ENCODE measurements at regions not wholly inside any gene's neighbourhood (a gene's known extent, or its start where the extent isn't known, plus 50 kb on each side); places are given as distances from the start of the nearest gene placed in this dataset.
A peak's percentile ranks its signal among the peaks of the same experiment; 100 is the strongest.

GRCh38 chr6:145559836-145560235, 175.5 kb downstream of the EPM2A start:
- Histone ChIP-seq H2BK12ac (ENCODE audit: insufficient read length, low read depth, low read length) (no peak overlapping the region), H3K27me3 (ENCODE audit: insufficient read depth, low read length) (no peaks in the 10 kb centered on the region), H3K18ac (ENCODE audit: insufficient read length, low read depth, low read length) (no peak overlapping the region), H3K4ac (ENCODE audit: low read depth, low read length) (no peak overlapping the region), H3K9ac (ENCODE audit: extremely low read depth, insufficient read length, low read length) (no peak overlapping the region), H2BK20ac (ENCODE audit: low read depth, low read length, poor library complexity, severe bottlenecking) (no peak overlapping the region), H2BK15ac (ENCODE audit: low read depth, low read length) (no peak overlapping the region), H4K20me1 (ENCODE audit: control insufficient read depth, insufficient read depth, insufficient read length) (no peaks in the 10 kb centered on the region), H2AK5ac (ENCODE audit: insufficient read length, low read length) (no peak overlapping the region), H3K23me2 (ENCODE audit: insufficient read length, low read depth, low read length, poor library complexity, severe bottlenecking) (no peaks in the 10 kb centered on the region), H4K8ac (replicated peaks; ENCODE audit: insufficient read length, low read depth, low read length) (no peak overlapping the region), H2BK5ac (ENCODE audit: insufficient read length, low read length) (no peak overlapping the region), H3K14ac (ENCODE audit: insufficient read depth, low read length) (no peak overlapping the region), H4K5ac (ENCODE audit: insufficient read length, low read depth, low read length) (no peak overlapping the region), H4K91ac (ENCODE audit: insufficient read length, low read depth, low read length) (no peak overlapping the region), H3K4me1 (ENCODE audit: insufficient read depth, low read length) (no peaks in the 10 kb centered on the region), H2BK120ac (ENCODE audit: low read depth, low read length, poor library complexity, severe bottlenecking) (no peak overlapping the region), H3T11ph (ENCODE audit: low read length) (no peak overlapping the region), H2AFZ (ENCODE audit: low read length) (no peak overlapping the region), H3K79me1 (ENCODE audit: insufficient read depth, low read depth, low read length, poor library complexity, severe bottlenecking) (no peaks in the 10 kb centered on the region), H3K27ac (ENCODE audit: insufficient read length, low read depth, low read length) (no peak overlapping the region), H3K56ac (ENCODE audit: insufficient read length, low read depth, low read length) (no peak overlapping the region), H3K23ac (ENCODE audit: insufficient read length, low read depth, low read length) (no peak overlapping the region), H3K4me2 (ENCODE audit: insufficient read depth, insufficient read length, low read length) (no peak overlapping the region), H3K79me2 (ENCODE audit: insufficient read depth, low read length) (no peaks in the 10 kb centered on the region), H3K9me3 (ENCODE audit: control insufficient read depth, low read depth, low read length) (no peaks in the 10 kb centered on the region)
- Mint-ChIP-seq H3K4me3 (no peak overlapping the region), H3K27me3 (ENCODE audit: low read depth) (no peaks in the 10 kb centered on the region), H3K27ac (peak overlapping the region in 1 of 3 experiments; percentile 48; a peak in 2 of 7 replicates), H3K4me1 (peaks cover 10 to 11% of the 10 kb centered on the region in 2 experiments), H3K36me3 (ENCODE audit: insufficient read depth in 1 of 3, low read depth in 3 of 3) (no peaks in the 10 kb centered on the region), H3K9me3 (no peaks in the 10 kb centered on the region)
- no CpG with 5 or more reads among the region's 1 CpG for WGBS (ENCODE audit: extremely low coverage, insufficient read length, low lambda C conversion rate)
- TF ChIP-seq, protein P1, sequence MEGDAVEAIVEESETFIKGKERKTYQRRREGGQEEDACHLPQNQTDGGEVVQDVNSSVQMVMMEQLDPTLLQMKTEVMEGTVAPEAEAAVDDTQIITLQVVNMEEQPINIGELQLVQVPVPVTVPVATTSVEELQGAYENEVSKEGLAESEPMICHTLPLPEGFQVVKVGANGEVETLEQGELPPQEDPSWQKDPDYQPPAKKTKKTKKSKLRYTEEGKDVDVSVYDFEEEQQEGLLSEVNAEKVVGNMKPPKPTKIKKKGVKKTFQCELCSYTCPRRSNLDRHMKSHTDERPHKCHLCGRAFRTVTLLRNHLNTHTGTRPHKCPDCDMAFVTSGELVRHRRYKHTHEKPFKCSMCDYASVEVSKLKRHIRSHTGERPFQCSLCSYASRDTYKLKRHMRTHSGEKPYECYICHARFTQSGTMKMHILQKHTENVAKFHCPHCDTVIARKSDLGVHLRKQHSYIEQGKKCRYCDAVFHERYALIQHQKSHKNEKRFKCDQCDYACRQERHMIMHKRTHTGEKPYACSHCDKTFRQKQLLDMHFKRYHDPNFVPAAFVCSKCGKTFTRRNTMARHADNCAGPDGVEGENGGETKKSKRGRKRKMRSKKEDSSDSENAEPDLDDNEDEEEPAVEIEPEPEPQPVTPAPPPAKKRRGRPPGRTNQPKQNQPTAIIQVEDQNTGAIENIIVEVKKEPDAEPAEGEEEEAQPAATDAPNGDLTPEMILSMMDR (conservative IDR thresholded peaks at IDR 0.05) = no peak
- DNase-seq = no peak

Data from H9 (cell line).